ENCODE measurements at regions not wholly inside any gene's neighbourhood (a gene's known extent, or its start where the extent isn't known, plus 50 kb on each side); places are given as distances from the start of the nearest gene placed in this dataset.

- no peak overlapping the region for H3K27ac ChIP-seq
- peaks cover 12% of the 10 kb centered on the region for H3K4me1 ChIP-seq
- TF ChIP-seq EP300 (IDR thresholded peaks at IDR 0.05): no peak
Measured at GRCh38 chr1:67626861-67627235, 58.2 kb upstream of the GADD45A start.

GRCh38 chr1:67627336-67627735 lies 57.7 kb upstream of the GADD45A start:
- no peak for TF ChIP-seq POLR2AphosphoS5 (IDR thresholded peaks at IDR 0.05)
- no peak for TF ChIP-seq POLR2A (IDR thresholded peaks at IDR 0.05)
- peaks cover 12% of the 10 kb centered on the region for H3K4me1 ChIP-seq
- H3K4me3 ChIP-seq: no peak overlapping the region
- no peaks in the 10 kb centered on the region for H3K36me3 ChIP-seq
- no peaks in the 10 kb centered on the region for H3K27me3 ChIP-seq
- 89% methylated on average over 3 of the region's 3 CpGs for WGBS
- no peaks in the 10 kb centered on the region for H3K9me3 ChIP-seq
- peak overlapping the region; percentile 41 for H3K27ac ChIP-seq
- DNase-seq (ENCODE audit: low spot score in 2 of 2): no peak

More at GRCh38 chr1:67626861-67627235, 58.2 kb upstream of the GADD45A start:
- H3K9me3 ChIP-seq: no peaks in the 10 kb centered on the region
- no peak for DNase-seq (ENCODE audit: low spot score in 2 of 2)
- 87% methylated on average over 1 of the region's 1 CpG for WGBS
- H3K4me3 ChIP-seq: no peak overlapping the region
- no peaks in the 10 kb centered on the region for H3K36me3 ChIP-seq
- no peaks in the 10 kb centered on the region for H3K27me3 ChIP-seq

GRCh38 chr1:67627906-67628305 lies 57.1 kb upstream of the GADD45A start:
- Histone ChIP-seq H3K27me3 (no peaks in the 10 kb centered on the region), H3K4me3 (no peak overlapping the region), H3K9me3 (no peaks in the 10 kb centered on the region), H3K27ac (no peak overlapping the region), H3K36me3 (no peaks in the 10 kb centered on the region), H3K4me1 (peaks cover 13% of the 10 kb centered on the region)
- 74% methylated on average over 3 of the region's 5 CpGs for WGBS
- TF ChIP-seq EP300 (IDR thresholded peaks at IDR 0.05): no peak
- TF ChIP-seq POLR2AphosphoS5 (IDR thresholded peaks at IDR 0.05): no peak
- TF ChIP-seq CTCF (IDR thresholded peaks at IDR 0.05): no peak
- no peak for TF ChIP-seq POLR2A (IDR thresholded peaks at IDR 0.05)
- no peak for DNase-seq (ENCODE audit: low spot score in 2 of 2)

- H3K27ac ChIP-seq: no peak overlapping the region
- no peak for DNase-seq (ENCODE audit: low spot score in 2 of 2)
- WGBS: 71% methylated on average over 1 of the region's 1 CpG
Measured at GRCh38 chr1:67629370-67630075, 55.5 kb upstream of the GADD45A start.

GRCh38 chr1:67630438-67631045 lies 54.5 kb upstream of the GADD45A start:
- H3K4me1 ChIP-seq: peaks cover 25% of the 10 kb centered on the region
- H3K27me3 ChIP-seq: no peaks in the 10 kb centered on the region
- H3K36me3 ChIP-seq: no peaks in the 10 kb centered on the region
- H3K9me3 ChIP-seq: no peaks in the 10 kb centered on the region
- 74% methylated on average over 2 of the region's 2 CpGs for WGBS
- H3K4me3 ChIP-seq: no peak overlapping the region
- no peak for DNase-seq (ENCODE audit: low spot score in 2 of 2)
- TF ChIP-seq CTCF (IDR thresholded peaks at IDR 0.05) (no peak), EP300 (IDR thresholded peaks at IDR 0.05) (no peak), POLR2AphosphoS5 (IDR thresholded peaks at IDR 0.05) (no peak), POLR2A (IDR thresholded peaks at IDR 0.05) (no peak)
- no peak overlapping the region for H3K27ac ChIP-seq

More at GRCh38 chr1:67629370-67630075, 55.5 kb upstream of the GADD45A start:
- Histone ChIP-seq H3K27me3 (no peaks in the 10 kb centered on the region), H3K4me1 (peaks cover 20% of the 10 kb centered on the region), H3K9me3 (no peaks in the 10 kb centered on the region), H3K4me3 (no peak overlapping the region), H3K36me3 (no peaks in the 10 kb centered on the region)
- no peak for TF ChIP-seq POLR2A (IDR thresholded peaks at IDR 0.05)
- TF ChIP-seq EP300 (IDR thresholded peaks at IDR 0.05): no peak
- no peak for TF ChIP-seq POLR2AphosphoS5 (IDR thresholded peaks at IDR 0.05)
- no peak for TF ChIP-seq CTCF (IDR thresholded peaks at IDR 0.05)

GRCh38 chr1:67632356-67632755 lies 52.6 kb upstream of the GADD45A start:
- WGBS: 94% methylated on average over 6 of the region's 6 CpGs
- Histone ChIP-seq H3K4me3 (no peak overlapping the region), H3K4me1 (peaks cover 30% of the 10 kb centered on the region), H3K36me3 (no peaks in the 10 kb centered on the region), H3K27me3 (no peaks in the 10 kb centered on the region), H3K9me3 (no peaks in the 10 kb centered on the region), H3K27ac (no peak overlapping the region)
- no peak for DNase-seq (ENCODE audit: low spot score in 2 of 2)
- no peak for TF ChIP-seq POLR2AphosphoS5 (IDR thresholded peaks at IDR 0.05)
- TF ChIP-seq CTCF (IDR thresholded peaks at IDR 0.05): no peak
- no peak for TF ChIP-seq EP300 (IDR thresholded peaks at IDR 0.05)
